Iris pigment epithelial cell (primary cell): ENCODE measurements at regions not wholly inside any gene's neighbourhood (a gene's known extent, or its start where the extent isn't known, plus 50 kb on each side); places are given as distances from the start of the nearest gene placed in this dataset.
A peak's percentile ranks its signal among the peaks of the same experiment; 100 is the strongest.
"Not testable (repeated sequence)": the region's sequence is repeated elsewhere in the genome, so short reads cannot be mapped to it uniquely, and the experiment has no call there.

ENCODE experiments used
- DNase-seq: peaks from one replicate; pipeline ENCODE4 v3.0.0-alpha.2; 2011; ENCODE audit warnings: low read depth

DNA sequence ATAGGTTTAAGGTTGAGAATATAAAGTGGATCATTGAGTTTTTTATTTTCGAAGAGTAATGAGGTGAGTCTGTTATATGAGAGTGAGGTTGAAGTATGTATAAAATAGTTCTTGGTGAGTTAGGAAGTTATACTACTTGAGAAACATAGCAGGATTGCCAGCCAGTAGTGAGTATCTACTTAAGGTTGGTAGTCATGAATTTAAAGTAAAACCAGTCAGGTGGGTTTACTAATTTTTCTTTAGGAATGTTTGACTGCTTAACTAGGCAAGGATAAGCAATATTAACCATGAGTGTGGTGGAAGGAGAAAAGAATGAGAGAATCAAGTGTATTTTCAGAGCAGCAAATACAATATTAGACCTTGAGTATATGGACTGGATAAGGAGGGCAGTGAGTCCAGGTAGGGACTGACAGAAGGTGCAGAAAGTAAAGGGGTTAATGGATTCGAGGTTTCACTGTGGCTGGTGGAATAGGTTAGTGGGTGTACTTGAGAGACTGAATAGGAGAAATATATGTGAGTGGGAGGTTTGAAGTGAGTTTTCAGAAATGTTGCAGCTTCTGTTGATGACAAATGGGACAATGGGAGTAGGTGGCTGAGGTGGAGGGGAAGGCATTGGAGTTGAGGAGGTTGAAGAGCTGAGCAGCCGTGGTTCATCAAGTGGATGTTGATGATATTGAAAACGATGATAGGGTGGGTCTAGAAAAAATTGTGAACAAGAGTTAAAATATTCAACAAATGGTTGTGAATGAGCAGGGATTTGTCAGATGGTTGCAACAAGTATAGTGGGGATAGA lies 232.5 kb upstream of the ASCC3 start:
- no peak for DNase-seq

DNA sequence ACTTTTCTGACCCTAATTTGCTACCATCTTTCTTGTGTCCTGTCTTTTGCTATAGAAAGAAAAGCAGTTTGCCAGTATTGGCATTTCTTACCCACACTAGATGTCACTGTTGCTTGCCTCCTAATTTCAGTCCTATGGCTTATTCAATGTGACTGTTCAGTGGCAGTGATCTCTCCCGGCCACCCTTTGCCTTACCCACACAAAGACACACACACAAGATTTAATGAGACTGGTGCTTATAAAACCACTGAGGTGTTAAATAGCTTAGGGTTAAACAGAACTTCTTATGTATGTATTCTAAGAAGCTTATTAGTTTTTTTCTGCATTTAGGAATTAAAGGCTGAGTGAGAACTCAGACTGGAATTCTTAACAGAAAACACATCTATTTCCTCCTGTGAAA lies 233.6 kb upstream of the ASCC3 start:
- peak; percentile 34 for DNase-seq

DNA sequence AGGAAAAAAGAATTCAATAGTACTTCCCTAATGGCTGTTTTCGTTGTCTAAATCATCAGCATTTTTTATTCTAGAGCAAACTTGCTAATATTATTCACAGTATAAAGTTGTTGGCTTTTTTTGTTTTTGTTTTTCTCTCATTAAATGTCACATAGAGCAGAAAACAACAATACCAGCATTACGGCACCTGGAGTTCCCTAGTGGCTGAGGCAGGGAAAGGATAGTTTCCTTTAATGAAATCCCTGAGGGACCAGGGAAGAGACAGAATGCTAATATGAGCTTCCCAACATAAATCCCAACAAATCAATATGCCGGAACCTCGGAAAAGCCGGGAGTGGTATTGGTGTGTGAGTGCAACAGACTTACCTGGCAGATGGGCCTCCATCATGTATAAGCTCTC lies 235.2 kb upstream of the ASCC3 start:
- no peak for DNase-seq

DNA sequence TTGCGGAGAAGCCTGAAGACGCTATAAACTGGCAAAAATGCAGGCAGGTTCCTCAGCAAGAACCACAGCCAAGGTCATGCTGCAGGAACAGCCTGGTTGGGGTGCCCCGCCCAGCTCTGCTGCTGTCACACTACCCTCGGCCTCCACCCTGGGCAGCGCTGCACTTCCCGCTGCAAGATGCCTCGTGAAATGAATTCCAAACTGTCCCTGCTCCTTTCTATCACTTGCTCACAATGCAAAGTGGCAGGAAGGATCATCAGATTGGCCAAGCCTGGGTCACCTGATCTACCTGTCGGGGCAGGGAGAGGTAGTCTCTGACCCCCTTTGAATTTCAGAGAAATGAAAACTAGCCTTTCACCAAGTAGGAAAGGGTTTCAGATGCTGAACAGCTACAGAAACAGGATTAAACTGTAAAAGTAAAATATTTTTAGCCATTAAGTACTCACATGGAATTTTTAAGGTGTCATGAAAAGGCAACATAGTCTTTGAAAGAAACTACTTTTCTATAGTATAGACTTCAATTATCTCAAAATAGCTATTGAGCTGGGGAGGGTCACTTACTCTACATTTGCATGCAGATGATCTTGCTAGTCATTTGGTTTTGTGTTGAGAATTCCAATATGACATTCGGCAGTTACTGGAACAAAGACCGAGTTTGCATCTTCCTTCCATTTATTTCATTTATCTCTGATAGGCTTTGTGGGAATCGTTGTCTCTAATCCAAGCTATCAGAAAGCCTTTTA lies 236.4 kb upstream of the ASCC3 start:
- DNase-seq = no peak

DNA sequence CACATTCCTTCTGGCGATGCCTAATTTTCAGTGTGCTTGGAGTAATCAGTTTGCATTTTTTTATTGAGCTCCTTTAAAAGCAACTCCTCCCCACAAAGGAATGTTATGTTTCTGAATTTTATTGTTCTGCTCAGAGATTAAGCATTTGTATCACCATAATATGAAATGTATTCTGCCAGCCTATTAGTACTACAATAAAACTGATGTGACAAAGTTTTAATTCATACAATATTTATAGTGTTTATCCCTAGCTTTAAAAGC lies 236.9 kb upstream of the ASCC3 start:
- no peak for DNase-seq

DNA sequence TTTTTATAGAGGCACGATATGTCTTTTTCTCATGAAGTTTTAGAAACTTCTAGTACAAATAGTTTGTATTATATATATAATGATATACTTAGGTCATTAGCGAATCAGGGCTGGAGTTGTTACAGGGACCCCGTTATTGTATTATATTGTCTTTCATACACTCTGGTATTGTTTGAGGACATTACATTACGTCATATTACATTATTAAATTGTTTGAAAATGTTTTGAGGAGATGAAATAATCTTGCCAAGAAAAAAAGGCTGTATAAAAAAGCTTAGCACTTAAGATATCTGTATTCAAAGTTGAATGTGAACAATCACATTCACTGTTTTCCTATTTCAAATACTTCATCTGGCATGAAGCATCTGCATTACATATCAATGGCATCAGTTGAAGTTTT lies 239.6 kb upstream of the ASCC3 start:
- no peak for DNase-seq

DNA sequence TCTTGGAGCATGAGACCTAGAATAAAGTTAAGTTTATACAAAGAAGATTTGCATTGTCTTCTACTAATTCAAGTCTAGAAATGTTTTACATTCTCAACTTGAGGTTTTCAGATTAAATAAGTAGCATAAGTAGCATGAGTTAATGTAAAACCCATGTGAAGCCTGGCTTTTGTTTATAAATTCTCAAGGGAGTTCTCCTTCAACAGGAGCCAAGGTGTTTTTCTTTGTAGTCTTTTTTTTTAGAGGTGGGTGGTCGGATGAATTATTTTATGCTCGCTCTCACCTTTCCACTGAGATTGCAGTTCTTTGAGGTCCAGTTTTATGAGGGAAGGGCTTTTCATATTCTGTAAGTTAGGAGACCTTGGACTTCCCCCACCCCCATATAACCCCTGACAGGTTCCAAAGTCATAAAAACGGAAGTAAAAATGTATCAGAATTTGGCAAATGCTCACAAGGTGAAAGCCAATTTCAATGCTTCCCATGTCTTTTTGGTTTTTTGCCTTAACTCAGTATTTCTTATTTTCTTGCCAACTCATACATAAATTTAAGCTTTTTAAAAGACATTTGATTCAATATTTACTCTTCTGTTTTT lies 244.3 kb upstream of the ASCC3 start:
- DNase-seq = no peak

DNA sequence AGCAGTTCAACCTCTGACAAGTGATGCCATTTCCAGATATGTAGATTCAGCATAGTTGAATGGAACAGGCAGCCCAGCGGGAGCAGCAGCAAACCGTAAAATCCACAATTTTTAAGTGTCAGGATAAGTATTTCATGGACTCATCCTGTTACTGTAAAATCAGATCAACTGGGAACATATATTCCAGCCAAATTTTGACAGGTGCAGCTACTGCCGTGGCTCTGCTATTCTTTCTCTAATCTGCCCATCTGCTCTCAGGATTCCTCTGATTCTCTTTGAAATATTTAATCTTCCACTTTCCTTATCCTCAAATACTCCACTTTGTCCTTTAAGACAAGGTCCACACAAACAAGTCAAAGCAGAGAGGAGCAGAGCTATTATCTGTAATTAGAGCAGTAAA lies 245.4 kb upstream of the ASCC3 start:
- no peak for DNase-seq

DNA sequence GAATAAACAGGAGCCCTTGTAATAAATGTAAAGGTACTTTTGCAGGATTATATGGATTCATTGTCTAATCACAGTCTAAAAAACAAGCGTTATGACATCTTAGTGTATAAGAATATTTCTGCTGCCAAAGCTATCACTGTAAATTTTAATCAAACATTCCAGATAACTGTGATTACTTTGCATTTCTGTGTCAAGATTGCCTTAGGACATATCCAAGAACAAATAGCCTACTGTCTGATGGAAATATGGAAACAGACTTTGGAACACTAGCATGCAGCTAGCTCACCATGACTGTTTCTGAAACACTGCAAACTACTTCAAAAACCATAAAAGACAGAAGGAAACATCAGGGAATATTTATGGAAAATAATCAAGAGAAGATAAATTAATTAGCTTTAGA lies 248.7 kb upstream of the ASCC3 start:
- DNase-seq = no peak

DNA sequence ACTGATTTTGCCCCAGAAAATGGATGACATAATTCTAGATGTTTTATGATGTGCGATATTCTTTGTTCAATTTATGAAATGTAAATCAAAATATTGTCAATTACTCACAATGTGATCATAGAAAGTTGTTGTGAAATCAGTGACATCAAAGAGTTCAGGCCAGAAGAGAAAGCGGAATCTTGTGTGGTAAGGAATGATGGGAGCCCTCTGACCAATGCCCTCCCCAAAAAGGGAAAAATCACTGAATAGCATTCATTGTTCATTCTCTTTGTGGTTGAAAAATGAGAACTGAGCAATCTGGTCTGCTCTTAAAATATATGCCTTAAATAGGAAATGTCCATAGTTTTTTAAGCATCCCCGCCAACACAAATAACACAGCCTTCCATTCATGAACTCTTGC lies 247.1 kb upstream of the GRIK2 start:
- peak; percentile 18 for DNase-seq

DNA sequence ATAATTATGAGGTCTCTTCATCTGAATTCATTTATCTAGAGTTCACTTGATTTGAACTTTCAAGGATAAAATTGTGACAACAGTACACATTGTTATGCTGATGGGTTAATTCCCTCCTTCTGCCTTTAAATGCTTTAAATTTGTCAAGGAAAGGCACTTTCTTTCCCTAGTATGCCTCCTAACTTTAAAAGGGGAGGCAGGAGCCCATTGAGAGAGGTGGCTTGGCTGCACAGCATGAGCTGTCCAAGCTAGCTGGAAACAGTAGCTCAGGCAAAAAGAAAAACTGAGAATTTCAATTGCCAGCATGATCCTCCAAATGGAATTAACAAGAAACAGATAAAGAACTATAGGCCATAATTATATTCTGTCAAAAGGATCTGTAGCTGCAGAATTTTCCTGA lies 243.3 kb upstream of the GRIK2 start:
- DNase-seq = no peak

DNA sequence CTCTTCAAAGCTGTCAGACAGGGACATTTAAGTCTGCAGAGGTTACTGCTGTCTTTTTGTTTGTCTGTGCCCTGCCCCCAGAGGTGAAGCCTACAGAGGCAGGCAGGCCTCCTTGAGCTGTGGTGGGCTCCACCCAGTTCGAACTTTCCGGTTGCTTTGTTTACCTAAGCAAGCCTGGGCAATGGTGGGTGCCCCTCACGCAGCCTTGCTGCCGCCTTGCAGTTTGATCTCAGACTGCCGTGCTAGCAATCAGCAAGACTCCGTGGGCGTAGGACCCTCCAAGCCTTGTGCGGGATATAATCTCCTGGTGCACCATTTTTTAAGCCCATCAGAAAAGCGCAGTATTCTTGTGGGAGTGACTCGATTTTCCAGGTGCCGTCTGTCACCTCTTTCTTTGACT lies 235.9 kb upstream of the GRIK2 start:
- DNase-seq = not testable (repeated sequence)

DNA sequence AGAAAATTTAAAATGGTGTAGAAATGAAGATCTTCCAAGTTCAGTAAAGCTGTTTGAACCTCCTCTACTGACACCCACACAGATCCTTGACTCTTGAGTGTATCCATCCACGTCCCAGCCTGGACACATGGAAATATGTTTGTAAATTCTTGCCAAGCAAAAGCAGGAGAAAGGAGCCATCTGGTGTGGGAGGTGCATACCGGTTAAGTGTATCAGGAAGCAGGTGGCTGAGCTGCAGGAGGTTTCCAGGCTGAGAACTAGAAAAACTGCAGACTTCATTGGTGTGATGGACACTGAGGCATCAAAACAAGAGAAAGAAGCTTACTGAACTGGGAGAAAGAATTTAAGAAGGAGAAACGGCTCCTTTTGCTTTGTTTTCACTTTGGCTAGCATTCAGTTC lies 229.9 kb upstream of the GRIK2 start:
- no peak for DNase-seq

DNA sequence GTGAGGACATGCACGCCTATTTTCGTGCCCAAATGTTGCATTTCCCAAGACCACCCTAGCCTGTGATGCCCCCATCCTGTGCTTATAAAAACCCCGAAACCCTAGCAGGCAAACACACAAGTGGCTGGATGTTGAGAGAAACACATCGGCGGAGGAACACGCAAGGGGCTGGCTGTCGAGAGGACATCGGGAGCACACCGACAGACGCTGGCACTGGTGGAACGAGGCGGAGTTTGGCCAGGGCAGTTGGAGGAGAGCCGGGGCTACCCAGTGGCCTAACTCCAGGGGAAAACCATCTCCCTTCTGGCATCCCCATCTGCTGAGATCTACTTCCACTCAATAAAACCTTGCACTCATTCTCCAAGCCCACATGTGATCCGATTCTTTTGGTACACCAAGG lies 225.9 kb upstream of the GRIK2 start:
- DNase-seq = no peak

DNA sequence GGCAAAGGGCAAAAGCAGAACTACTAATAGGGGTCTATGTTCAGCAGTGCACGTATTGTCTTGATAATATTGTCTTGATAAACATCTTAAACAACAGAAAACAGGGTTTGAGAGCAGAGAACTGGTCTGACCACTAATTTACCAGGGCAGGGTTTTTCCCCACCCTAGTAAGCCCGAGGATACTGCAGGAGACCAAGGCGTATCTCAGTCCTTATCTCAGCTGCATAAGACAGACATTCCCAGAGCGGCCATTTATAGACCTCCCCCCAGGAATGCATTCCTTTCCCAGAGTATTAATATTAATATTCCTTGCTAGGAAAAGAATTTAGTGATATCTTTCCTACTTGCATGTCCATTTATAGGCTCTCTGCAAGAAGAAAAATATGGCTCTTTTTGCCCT lies 222.5 kb upstream of the GRIK2 start:
- DNase-seq = not testable (repeated sequence)

DNA sequence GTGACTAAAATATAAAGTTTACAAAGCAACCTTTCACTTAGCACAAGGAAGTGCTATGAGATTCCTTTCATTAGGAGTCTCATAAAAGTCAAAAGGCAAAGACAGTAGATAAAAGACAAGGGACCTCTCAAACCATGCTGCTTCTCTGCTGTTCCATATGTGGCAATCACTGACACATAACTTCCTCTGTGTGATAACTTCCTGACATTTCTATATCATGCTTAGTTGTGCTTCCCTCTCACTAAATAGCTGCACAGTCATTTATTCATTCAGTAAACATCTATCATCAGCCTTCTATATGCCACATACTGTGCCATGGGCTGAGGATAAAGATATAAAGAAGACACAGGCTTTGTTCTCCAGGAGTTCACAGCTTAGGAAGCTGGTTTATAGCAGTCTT lies 214.8 kb upstream of the GRIK2 start:
- peak; percentile 8 for DNase-seq

DNA sequence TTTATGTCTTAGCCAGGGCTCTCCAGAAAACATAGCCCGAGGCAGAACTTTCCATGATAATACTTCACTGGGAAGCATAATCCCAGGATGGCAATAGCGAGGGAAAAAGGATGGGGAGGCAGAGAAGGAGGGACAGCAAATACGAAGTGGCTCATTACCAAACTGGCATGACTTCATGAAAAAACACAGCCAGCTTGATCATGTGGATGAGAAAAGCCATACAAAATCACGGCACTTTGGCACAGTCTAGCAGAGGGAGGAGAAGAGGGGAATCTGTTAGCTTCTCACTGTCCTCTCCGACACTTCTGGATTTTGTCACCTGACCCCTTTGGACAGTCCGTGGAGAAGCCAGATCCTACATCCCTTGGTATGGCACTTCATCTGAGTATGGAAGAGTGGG lies 212.5 kb upstream of the GRIK2 start:
- DNase-seq = no peak

DNA sequence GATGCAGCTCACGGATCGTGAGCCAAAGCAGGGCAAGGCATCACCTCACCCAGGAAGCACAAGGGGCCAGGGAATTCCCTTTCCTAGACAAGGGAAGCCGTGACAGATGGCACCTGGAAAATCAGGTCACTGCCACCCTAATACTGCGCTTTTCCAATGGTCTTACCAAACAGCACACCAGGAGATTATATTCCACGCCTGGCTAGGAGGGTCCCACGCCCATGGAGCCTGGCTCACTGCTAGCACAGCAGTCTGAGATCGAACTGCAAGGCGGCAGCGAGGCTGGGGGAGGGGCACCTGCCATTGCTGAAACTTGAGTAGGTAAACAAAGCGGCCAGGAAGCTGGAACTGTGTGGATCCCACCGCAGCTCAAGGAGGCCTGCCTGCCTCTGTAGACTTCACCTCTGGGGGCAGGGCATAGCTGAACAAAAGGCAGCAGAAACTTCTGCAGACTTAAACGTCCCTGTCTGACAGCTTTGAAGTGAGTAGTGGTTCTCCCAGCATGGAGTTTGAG lies 205.2 kb upstream of the GRIK2 start:
- not testable (repeated sequence) for DNase-seq

DNA sequence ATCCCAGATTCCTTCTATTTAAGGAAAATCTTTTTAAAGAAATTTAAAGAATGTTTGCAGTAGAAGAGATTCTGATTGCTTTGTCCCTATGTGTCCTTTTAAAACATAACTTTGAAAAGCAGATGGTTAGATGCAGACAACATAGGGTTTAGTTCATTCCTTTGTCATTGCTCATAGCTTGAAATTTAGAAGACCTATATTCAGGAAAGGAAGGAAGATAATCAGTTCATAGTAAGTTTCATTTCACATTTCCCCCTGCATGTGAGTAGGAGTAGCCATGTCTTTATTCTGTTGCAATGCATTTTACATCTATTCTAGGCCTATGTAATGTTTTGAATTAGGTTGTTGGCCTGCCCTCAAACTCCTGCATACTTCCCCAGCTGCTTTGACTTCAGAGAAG lies 197.9 kb upstream of the GRIK2 start:
- DNase-seq = peak; percentile 41

DNA sequence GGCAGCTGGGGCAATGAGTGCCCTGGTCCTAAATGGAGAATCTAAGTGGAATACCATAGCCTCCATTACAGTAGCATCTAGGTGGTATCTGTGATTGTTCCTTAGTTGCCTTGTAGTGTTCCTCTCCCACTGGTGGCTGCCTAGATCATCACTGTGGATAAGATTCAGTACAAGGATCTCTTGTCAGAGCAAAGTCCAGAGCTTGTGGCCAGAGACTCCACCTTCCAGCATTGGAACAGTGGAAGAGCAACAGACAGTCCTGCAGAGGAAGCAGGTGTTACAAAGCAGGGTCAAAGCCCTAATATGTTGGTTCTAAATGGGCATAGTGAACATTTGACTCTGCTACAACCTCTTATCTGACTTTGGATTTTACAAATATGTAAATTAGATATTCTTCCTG lies 194.1 kb upstream of the GRIK2 start:
- DNase-seq = no peak

DNA sequence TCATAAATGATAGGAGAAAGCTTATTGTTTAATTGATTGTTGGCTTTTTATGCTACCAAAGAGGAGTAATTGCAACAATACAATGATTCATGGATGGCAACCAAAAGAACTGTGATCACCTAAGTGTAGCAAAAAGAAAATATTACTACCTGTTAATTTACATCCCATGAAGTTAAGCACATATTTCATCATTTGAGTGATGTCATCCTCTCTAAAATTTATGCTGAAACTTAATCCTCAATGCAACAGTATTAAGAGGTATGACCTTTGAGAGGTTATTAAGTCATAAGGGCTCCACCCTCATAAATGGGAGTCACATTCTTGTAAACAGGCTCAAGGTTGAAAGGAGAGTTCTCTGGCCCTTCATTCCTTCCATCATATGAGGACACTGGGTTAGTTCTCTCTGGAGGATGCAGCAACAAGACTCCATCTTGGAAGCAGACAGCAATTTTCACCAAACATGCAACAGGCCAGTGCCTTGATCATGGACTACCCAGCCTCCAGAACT lies 190.6 kb upstream of the GRIK2 start:
- no peak for DNase-seq

DNA sequence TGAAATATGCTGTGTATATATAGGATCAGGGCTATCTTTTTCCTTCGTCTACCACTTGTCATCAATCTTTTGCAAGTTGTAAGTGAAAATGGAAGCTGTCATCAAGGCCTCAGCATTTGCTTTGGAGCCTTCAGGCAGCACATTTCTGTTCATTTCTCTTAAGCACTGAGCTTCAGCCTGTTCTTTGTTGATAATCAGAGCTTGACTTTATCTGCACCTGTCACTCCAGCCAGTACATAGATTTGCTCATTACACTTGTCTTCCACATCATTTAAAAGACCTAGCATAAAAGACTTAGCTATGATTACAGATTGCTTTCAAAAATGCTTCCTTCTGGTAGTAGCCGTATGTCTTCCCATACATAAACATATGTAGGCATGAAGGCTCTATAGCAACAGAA lies 189.8 kb upstream of the GRIK2 start:
- DNase-seq = no peak

DNA sequence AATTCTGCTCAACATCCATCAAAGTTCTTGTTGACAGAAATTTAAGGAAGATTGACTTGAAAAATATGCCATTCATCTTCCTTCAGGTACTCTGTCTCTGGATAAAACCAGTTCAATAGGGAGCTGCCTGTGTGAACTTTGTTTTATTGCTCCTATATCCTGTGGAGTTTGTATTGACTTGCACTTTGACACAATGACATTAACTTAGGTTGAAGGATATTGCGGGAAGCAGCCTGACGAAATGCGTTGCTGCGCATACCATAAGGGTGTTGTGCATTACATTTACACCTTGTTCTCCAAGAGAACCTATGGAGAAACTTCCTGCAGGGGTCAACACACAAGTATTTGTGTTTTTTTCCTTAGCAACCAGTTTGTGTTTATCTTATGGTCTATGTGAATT lies 185.4 kb upstream of the GRIK2 start:
- no peak for DNase-seq
